Mucosa of rectum (tissue), 2 donors: ENCODE measurements at regions not wholly inside any gene's neighbourhood (a gene's known extent, or its start where the extent isn't known, plus 50 kb on each side); places are given as distances from the start of the nearest gene placed in this dataset.
"Not testable (repeated sequence)": the region's sequence is repeated elsewhere in the genome, so short reads cannot be mapped to it uniquely, and the experiment has no call there.

Experiments used
- H3K27ac ChIP-seq, 2 donors: one replicate each; pipeline ENCODE4 v1.7.0; 2013; ENCODE audit warnings: inconsistent platforms in 2 of 2, low read depth in 2 of 2, low read length in 2 of 2
- H3K27me3 ChIP-seq, 2 donors: one replicate each; pipeline ENCODE4 v1.7.0; 2013; ENCODE audit warnings: low read length in 2 of 2; ENCODE audit not compliant: control insufficient read depth in 2 of 2, insufficient read depth in 2 of 2
- H3K36me3 ChIP-seq, 2 donors: one replicate each; pipeline ENCODE4 v1.7.0; 2013; ENCODE audit warnings: low read length in 2 of 2; ENCODE audit not compliant: control insufficient read depth in 2 of 2, insufficient read depth in 2 of 2
- H3K4me1 ChIP-seq, 2 donors: one replicate each; pipeline ENCODE4 v1.7.0; 2013; ENCODE audit warnings: low read length in 2 of 2, mild to moderate bottlenecking in 1 of 2; ENCODE audit not compliant: control insufficient read depth in 2 of 2, insufficient read depth in 2 of 2
- H3K4me3 ChIP-seq, 2 donors: one replicate each; pipeline ENCODE4 v1.7.0; 2013; ENCODE audit warnings: low read length in 2 of 2
- H3K9ac ChIP-seq, 2 donors: one replicate each; pipeline ENCODE4 v1.7.0; 2013; ENCODE audit warnings: low read length in 2 of 2, low read depth in 1 of 2, mild to moderate bottlenecking in 1 of 2
- H3K9me3 ChIP-seq, 2 donors: one replicate each; pipeline ENCODE4 v1.7.0; 2013; ENCODE audit warnings: low read length in 2 of 2; ENCODE audit not compliant: control insufficient read depth in 2 of 2
- donor health status: healthy.
- donor health status: Normal muscosa, but diverticular disease.

DNA sequence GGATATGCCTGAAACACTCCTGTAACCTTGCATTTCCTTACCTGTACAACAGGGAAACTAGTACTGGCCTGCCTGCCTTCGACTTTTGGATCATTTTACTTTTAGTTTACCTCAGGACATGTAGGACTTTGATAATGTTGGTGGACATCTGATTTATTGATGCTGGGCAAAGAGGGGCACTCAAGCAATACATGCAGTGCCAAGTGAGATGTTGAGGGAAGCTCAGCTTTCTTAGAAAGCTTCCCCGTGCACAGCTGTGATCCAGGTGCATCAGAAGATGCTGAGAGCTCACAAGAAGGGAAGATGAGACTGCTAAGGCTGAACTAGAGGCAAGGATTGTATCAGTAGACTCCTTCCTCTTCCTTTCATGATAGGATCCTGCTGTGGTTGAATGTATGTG is 336.2 kb upstream of the NCAM1 start:
- H3K9ac ChIP-seq, H3K9me3 ChIP-seq, H3K27me3 ChIP-seq, H3K27ac ChIP-seq, H3K4me3 ChIP-seq, H3K36me3 ChIP-seq, H3K4me1 ChIP-seq: not testable (repeated sequence)

DNA sequence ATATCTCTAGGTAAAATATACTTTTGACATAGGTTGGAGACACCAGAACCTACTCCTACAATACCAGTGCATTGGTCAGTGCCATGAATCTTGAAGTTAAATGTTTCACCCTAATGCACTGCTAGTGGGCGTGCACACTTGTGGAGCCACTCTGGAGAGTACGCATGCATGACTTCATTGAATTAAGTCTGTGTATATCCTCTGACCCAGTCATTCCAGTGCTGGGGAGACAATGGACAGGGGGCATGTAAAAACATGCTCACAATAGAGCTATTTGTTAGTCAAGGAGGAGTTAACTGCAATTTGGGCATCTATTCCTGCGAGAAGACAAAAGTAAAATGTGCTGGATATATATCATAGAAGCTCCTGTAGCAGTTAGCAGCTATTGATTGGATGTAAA is 335.4 kb upstream of the NCAM1 start:
- no peaks in the 10 kb centered on the region for H3K9me3 ChIP-seq
- no peaks in the 10 kb centered on the region for H3K4me1 ChIP-seq
- H3K9ac ChIP-seq, result no peak overlapping the region
- H3K36me3 ChIP-seq, result no peaks in the 10 kb centered on the region
- no peaks in the 10 kb centered on the region for H3K27me3 ChIP-seq
- no peak overlapping the region for H3K4me3 ChIP-seq
- H3K27ac ChIP-seq, result no peak overlapping the region

DNA sequence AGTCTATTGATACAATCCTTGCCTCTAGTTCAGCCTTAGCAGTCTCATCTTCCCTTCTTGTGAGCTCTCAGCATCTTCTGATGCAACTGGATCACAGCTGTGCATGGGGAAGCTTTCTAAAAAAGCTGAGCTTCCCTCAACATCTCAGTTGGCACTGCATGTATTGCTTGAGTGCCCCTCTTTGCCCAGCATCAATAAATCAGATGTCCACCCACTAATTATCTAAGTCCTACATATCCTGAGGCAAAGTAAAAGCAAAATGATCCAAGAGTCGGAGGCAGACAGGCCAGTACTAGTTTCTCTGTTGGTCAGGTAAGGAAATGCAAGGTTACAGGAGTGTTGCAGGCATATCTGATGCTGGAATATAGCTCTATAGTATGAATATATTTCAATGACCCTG is 334.5 kb upstream of the NCAM1 start:
- Histone ChIP-seq H3K9me3 (no peaks in the 10 kb centered on the region), H3K4me3 (no peak overlapping the region), H3K27me3 (no peaks in the 10 kb centered on the region), H3K36me3 (no peaks in the 10 kb centered on the region), H3K9ac (no peak overlapping the region), H3K4me1 (no peaks in the 10 kb centered on the region), H3K27ac (no peak overlapping the region)

DNA sequence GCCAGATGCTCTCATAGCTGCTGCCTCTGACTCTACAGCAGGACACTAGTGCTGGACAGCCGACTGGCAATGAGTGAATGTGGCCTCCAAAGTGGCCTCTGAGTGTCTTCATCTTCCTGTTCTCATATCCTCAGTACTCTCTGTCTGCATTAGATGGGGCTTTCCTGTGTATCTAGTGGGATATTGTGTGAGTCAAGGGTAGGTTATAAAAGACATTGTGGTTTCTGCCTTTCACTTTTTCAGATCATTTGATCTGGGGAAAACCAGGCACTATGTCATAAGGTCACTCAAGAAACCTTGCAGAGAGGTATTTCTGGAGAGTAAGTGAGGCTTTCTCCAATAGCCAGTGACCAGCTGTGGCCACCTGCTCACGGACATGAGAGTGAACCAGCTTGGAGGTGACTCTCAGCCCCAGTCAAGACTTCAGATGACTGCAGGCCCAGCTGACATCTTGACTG is 333.6 kb upstream of the NCAM1 start:
- Histone ChIP-seq H3K4me1 (no peaks in the 10 kb centered on the region), H3K36me3 (no peaks in the 10 kb centered on the region), H3K4me3 (no peak overlapping the region), H3K27me3 (no peaks in the 10 kb centered on the region), H3K27ac (no peak overlapping the region), H3K9ac (no peak overlapping the region), H3K9me3 (no peaks in the 10 kb centered on the region)

DNA sequence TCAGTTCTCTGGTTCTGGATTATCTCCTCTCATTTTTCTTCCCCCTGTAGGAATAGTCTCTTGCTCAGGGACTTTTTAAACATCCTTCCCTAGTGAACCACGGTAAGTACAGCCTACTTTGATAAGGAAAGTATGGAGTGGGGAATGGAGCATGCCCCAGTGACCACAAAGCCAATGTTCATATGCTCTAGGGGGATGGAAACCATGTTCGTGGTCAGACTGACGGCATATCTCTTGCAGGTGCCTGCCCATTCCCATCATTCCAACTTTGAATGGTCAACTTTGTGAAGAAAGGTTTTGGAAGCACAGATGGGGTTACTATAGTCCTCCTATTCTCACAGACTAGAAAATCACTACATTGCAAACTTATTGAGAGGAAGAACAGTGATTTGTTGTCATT is 332.5 kb upstream of the NCAM1 start:
- peaks cover 0 to 3% of the 10 kb centered on the region in 2 donors for H3K27me3 ChIP-seq
- H3K4me3 ChIP-seq, result no peak overlapping the region
- no peaks in the 10 kb centered on the region for H3K36me3 ChIP-seq
- H3K4me1 ChIP-seq, result no peaks in the 10 kb centered on the region
- no peak overlapping the region for H3K9ac ChIP-seq
- no peak overlapping the region for H3K27ac ChIP-seq
- no peaks in the 10 kb centered on the region for H3K9me3 ChIP-seq

DNA sequence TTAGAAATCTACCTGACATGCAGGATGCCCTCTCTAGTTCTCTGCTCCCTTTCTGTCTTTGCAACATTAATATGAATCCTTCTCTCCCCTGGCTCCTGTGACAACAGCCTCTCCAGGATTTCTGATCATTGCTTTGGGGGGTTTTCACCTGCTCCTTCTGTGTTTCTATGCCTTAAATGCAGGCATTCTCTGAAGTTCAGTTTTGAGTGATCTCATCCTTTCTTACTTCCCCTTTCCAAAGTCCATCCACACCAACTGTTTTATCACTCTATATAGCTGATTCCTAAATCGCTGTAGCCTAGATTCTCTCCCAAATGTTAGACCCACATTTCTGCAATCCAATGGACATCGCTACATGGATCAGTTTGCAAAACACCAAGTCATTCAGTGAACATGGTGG is 330.7 kb upstream of the NCAM1 start:
- Histone ChIP-seq H3K4me1 (no peaks in the 10 kb centered on the region), H3K36me3 (no peaks in the 10 kb centered on the region), H3K9me3 (no peaks in the 10 kb centered on the region), H3K9ac (no peak overlapping the region), H3K4me3 (no peak overlapping the region), H3K27ac (no peak overlapping the region), H3K27me3 (peaks cover 0 to 3% of the 10 kb centered on the region in 2 donors)

DNA sequence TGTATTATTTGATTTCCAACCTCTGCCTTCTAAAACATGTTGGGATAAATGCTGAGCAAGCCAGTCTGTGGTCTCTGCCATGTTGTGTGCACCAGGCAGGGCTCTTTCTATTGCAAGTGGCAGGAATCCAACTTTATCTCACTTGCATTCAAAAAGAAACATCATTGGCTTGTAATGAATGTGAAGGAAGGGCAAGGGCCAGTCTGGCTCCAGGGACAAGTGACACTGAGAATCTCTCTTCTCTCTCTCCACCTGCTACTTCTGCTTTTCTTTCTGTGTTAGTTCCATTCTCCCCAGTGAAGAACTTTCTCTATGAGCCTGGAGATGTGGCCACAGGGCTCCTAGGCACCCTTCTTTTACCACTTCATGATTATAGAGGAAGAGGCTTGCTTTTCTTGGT is 329.9 kb upstream of the NCAM1 start:
- no peak overlapping the region for H3K4me3 ChIP-seq
- peaks cover 0 to 3% of the 10 kb centered on the region in 2 donors for H3K27me3 ChIP-seq
- H3K9ac ChIP-seq, result no peak overlapping the region
- H3K27ac ChIP-seq, result no peak overlapping the region
- no peaks in the 10 kb centered on the region for H3K36me3 ChIP-seq
- no peaks in the 10 kb centered on the region for H3K9me3 ChIP-seq
- H3K4me1 ChIP-seq, result no peaks in the 10 kb centered on the region

DNA sequence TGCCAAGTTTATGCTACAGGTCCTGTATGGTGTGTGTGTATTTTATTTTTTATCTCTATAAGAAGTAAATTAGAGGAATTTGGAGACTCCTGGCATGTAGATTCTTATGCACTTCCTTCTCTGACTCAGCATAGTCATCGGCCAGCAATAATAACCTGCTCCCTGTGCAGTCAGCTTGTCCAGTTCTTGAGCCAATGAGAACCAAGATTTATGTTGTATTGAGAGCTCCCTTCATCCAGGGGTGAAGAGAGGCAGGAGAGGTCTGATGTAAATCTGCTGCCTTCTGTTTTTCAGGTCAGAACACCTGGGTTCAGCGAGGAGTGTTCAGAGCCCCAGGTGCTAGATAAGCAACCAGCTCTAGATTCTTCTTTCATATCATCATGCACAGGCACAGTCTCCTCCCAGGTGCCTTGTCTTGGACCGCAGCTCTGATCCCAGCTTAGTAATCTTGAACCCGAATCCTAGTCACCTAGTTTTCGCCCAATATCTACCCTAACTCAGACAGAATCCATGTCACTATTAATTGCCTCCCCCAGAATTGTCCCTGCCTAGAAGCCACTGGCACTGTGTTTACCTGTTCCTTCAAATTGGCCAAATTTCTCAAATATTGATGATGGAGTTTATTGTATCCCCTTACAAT is 328.2 kb upstream of the NCAM1 start:
- H3K4me1 ChIP-seq, result no peaks in the 10 kb centered on the region
- no peak overlapping the region for H3K27ac ChIP-seq
- no peaks in the 10 kb centered on the region for H3K36me3 ChIP-seq
- no peaks in the 10 kb centered on the region for H3K9me3 ChIP-seq
- H3K27me3 ChIP-seq, result peaks cover 0 to 3% of the 10 kb centered on the region in 2 donors
- H3K9ac ChIP-seq, result no peak overlapping the region
- H3K4me3 ChIP-seq, result no peak overlapping the region

DNA sequence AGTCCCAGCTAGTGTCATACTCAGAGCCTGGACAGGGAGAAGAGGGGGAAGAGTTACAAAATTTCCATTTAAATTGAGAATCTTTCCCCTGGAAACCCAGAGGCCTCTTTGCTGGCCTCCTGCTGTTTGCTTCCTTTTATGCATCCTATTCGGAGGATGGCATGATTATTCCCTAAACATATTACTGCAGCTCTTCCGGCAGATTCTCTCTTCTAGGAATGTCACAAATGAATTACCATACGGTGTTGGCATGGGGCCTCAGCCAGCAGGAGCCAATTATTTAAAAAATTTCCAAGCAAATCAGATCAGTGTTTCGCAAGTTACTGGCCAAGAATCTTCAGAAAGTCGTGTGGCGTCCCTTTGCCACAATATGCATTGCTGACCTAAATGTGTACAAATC is 326.7 kb upstream of the NCAM1 start:
- no peak overlapping the region for H3K4me3 ChIP-seq
- no peaks in the 10 kb centered on the region for H3K9me3 ChIP-seq
- no peak overlapping the region for H3K9ac ChIP-seq
- H3K27me3 ChIP-seq, result peaks cover 0 to 3% of the 10 kb centered on the region in 2 donors
- no peak overlapping the region for H3K27ac ChIP-seq
- no peaks in the 10 kb centered on the region for H3K4me1 ChIP-seq
- no peaks in the 10 kb centered on the region for H3K36me3 ChIP-seq

DNA sequence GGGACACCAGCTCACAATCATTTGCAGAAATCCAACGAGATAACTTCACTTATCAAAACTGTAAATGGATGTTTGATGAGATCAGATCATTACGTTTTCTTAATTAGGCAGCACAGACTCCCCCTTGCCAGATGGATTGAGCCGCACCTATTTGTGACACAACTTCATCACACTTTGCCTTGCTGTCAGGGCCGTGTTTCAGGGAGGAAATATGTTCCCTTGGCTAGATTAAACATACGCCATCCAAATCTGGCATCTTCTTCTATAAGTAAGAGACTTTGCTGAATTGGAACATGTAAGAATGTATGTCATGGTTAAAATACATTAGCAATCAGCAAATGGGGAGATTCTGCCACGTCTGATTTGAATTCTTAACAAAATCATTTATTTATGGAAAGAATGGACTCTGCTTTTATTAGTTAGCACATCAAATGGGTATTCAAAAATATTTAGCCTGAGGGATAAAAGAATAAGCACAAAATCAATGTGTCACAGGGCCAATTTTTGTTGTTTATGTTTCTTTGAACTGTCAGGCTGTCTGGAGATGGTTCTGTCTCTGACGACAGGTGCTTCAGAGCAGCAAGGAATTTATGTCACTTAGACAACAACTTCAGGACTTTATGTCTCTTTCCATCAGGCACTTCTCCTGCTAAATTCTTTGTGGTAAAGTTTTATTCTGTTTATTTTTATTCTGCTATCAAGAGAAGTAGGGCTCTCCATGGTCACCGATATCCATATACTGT is 326.1 kb upstream of the NCAM1 start:
- H3K9ac ChIP-seq, result no peak overlapping the region
- H3K4me3 ChIP-seq, result no peak overlapping the region
- H3K27me3 ChIP-seq, result peaks cover 0 to 3% of the 10 kb centered on the region in 2 donors
- H3K36me3 ChIP-seq, result no peaks in the 10 kb centered on the region
- no peaks in the 10 kb centered on the region for H3K9me3 ChIP-seq
- H3K27ac ChIP-seq, result no peak overlapping the region
- no peaks in the 10 kb centered on the region for H3K4me1 ChIP-seq
